Medulla oblongata (tissue), 1 donor: ENCODE measurements at regions not wholly inside any gene's neighbourhood (a gene's known extent, or its start where the extent isn't known, plus 50 kb on each side); places are given as distances from the start of the nearest gene placed in this dataset.
"Not testable (repeated sequence)": the region's sequence is repeated elsewhere in the genome, so short reads cannot be mapped to it uniquely, and the experiment has no call there.

ENCODE experiments used
- DNase-seq: peaks from one replicate; pipeline ENCODE4 v3.0.0-alpha.2; 2015; ENCODE audit errors: extremely low spot score

GRCh38 chr15:96042734-96043224 lies 287.7 kb upstream of the NR2F2 start:
- DNase-seq, result peak; percentile 61

GRCh38 chr15:96043591-96044171 lies 286.8 kb upstream of the NR2F2 start:
- DNase-seq, result no peak

- no peak for DNase-seq
Measured at GRCh38 chr15:96046620-96047240, 283.8 kb upstream of the NR2F2 start.

GRCh38 chr15:96047255-96047931 lies 283.1 kb upstream of the NR2F2 start:
- DNase-seq, result no peak

- no peak for DNase-seq
Measured at GRCh38 chr15:96049323-96049722, 281.2 kb upstream of the NR2F2 start.

- no peak for DNase-seq
Measured at GRCh38 chr15:96049766-96050165, 280.7 kb upstream of the NR2F2 start.

- no peak for DNase-seq
Measured at GRCh38 chr15:96051598-96051997, 278.9 kb upstream of the NR2F2 start.

- DNase-seq, result no peak
Measured at GRCh38 chr15:96052154-96052553, 278.3 kb upstream of the NR2F2 start.

- DNase-seq, result no peak
Measured at GRCh38 chr15:96052572-96053030, 277.9 kb upstream of the NR2F2 start.

- peak; percentile 11 for DNase-seq
Measured at GRCh38 chr15:96053031-96053780, 277.3 kb upstream of the NR2F2 start.

GRCh38 chr15:96053781-96054428 lies 276.6 kb upstream of the NR2F2 start:
- no peak for DNase-seq

GRCh38 chr15:96054621-96055020 lies 275.9 kb upstream of the NR2F2 start:
- no peak for DNase-seq

GRCh38 chr15:96058103-96058851 lies 272.2 kb upstream of the NR2F2 start:
- peak; percentile 77 for DNase-seq

- not testable (repeated sequence) for DNase-seq
Measured at GRCh38 chr15:96058852-96059103, 271.7 kb upstream of the NR2F2 start.

- not testable (repeated sequence) for DNase-seq
Measured at GRCh38 chr15:96060591-96060990, 269.9 kb upstream of the NR2F2 start.

GRCh38 chr15:96064351-96064756 lies 266.1 kb upstream of the NR2F2 start:
- no peak for DNase-seq

- no peak for DNase-seq
Measured at GRCh38 chr15:96066126-96066525, 264.4 kb upstream of the NR2F2 start.

- no peak for DNase-seq
Measured at GRCh38 chr15:96066852-96067495, 263.5 kb upstream of the NR2F2 start.

GRCh38 chr15:96067677-96068076 lies 262.8 kb upstream of the NR2F2 start:
- DNase-seq, result no peak

- DNase-seq, result no peak
Measured at GRCh38 chr15:96068897-96069296, 261.6 kb upstream of the NR2F2 start.

GRCh38 chr15:96070636-96071035 lies 259.9 kb upstream of the NR2F2 start:
- no peak for DNase-seq
